Cardiac septum (tissue), 1 donor: ENCODE measurements at regions not wholly inside any gene's neighbourhood (a gene's known extent, or its start where the extent isn't known, plus 50 kb on each side); places are given as distances from the start of the nearest gene placed in this dataset.
"Not testable (repeated sequence)": the region's sequence is repeated elsewhere in the genome, so short reads cannot be mapped to it uniquely, and the experiment has no call there.

Source experiments
- DNase-seq: peaks from one replicate; pipeline ENCODE4 v3.0.0-alpha.2; 2020; ENCODE audit warnings: low spot score
- intact Hi-C: fragments of 100-400 bp; cut with DNase I; formaldehyde crosslinking; loops from one replicate; pipeline ENCODE4 v1.14.0; 2022
- donor health status: DM: no; HTN: no; CAD: no.

DNA sequence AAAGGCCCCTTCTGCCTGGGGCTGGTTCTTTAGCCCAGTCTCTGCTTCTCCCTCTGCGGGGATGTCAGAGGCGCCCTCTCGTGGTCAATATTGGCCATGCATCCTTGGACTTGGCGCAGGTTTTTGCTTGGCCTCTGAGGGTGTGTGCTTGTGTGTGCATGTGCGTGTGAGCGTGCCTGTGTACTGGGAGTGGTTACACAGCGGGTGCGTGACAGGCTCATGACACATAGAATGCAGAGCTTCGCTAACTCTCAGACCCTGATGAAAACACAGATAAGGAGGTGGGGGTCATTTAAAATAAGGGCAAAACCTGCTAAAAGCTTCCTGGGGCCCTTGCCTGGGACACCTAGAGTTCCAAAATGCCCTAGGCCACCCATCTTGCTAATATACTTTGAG lies 160.9 kb downstream of the SMAD6 start:
- intact Hi-C loops = no loop called here
- peak; percentile 88 for DNase-seq

DNA sequence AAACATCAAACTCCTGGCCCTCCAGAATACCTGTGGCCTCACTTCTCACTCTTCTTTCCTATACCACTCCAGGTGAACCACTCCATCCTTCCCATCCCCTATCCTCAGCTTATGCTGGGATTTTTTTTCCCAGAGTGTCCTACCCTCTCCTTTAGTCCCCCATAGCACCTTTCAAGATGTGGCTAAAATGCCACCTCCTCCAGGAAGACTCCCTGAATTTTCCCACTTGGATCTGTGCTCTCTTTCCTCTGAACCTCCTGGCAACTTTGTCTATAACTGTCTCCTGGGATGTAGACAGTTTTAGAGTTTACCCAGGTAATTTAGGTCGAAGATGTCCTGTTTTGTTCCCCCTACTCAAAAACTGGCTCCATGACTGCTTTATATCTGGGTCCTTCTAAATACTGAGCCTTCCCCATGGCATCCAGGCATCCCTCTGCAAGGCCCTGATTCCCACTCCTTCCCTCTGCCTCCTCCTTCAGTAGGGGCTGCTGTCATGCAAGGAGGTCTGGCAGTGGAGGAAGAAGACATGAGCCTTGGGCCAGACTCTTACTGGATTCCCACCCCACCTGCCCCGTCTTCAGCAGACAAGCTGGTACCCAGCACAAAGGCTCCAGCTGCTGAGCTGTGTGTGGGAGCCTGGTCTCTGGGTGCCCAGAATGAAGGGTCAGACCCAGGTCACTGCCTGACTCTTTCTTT lies 161.5 kb downstream of the SMAD6 start:
- intact Hi-C loops = no loop called here
- peak; percentile 63 for DNase-seq

DNA sequence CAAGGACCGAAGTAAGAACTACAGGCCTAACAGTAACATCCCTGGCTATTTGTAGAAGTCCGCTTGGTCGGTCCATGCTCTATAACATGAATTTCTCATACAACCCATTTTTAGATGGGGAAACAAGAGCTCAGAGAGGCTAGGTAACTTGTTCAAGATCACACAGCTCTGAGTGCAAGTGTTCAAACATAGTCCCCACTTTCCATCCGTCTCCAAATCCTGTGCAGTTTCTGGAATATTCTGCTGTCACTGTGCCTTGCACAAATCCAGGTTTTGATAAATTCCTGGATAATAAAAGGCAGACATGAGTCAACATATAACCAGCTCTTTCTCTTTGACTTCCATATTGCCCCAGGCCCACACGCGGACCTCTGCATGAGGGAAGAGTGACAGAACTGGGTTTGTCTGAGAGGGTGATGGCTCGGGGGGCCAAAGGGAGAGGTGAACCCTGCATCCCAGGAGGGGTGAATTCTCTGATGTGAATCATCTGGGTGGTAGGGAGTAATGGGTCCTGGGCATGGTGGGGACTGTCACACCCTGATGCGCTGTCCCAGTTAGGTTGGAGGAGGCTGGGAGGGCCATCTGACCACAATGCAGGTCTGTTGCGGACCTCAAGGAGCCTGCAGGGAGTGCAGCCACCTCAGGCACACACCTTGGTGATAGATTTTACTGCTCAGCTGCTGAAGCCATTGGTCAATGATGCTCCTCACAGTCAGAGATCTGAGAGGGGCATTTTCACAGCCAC lies 162.2 kb downstream of the SMAD6 start:
- peak; percentile 53 for DNase-seq
- intact Hi-C loops = no loop called here

DNA sequence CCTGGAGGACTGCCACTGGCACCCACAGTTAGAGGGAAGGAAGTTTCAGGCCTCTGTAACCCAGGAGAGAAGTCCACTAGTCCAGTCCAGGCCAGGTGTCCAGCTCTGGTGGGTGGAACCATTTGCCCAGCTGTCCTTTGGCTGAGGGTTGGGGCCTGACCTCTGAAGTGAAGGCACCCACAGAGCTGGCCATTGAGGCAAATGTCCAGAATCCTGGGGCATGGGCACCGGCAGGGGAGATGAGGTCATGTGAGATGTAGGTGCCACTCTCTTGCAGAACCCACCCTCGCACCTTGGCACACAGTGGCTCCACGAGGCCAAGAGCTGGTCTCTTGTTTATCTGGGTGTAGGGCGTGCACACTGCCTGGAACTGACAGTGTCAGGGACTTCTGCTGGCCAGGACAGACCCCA lies 162.8 kb downstream of the SMAD6 start:
- intact Hi-C loops = no loop called here
- peak; percentile 38 for DNase-seq

DNA sequence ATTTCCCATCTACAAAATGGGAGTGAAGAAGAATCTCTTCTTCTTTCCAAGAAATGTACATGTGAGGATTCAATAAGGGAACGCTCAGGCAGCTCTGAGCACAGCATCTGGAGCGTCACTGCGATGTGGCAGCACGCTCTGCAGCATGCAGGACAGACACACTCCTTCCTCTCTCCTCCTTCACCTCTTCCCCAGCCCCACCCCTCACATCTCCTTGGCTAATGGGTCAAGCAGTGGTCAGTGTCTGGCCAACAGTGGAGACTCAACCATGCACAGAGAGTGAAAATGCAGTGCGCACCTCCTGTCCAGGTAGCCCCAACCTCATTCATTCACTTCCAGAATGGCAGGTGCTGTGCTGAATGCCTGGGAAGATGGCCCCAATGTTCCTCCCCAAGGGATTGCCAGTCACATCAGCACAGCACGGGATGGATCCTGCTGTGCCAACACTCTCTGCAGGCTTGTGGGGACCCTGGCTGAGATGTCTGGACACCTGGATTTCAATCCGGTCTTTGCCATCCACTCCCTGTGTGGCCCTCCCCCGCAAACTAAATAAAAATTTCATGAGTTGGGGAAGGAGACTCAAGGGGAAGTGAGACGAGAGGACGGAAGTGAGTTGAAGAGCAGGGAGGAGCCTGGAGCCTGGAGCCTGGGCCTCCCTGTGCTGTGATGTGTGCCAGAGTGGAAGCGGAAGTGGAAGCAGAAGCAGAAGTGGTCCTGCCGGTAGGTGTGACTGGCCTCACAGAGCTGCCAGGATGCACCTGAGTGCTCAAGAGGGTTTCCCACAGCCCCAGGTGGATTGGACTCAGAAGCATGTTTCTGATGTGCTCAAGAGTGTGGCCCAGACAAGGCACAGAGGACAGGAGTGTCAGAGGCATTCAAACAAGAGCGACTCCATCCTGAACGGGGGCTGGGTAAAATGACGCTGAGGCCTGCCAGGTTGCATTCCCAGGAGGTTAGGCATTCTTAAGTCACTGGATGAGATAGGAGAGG lies 163.9 kb downstream of the SMAD6 start:
- DNase-seq = peak; percentile 77
- intact Hi-C loops = no loop called here

DNA sequence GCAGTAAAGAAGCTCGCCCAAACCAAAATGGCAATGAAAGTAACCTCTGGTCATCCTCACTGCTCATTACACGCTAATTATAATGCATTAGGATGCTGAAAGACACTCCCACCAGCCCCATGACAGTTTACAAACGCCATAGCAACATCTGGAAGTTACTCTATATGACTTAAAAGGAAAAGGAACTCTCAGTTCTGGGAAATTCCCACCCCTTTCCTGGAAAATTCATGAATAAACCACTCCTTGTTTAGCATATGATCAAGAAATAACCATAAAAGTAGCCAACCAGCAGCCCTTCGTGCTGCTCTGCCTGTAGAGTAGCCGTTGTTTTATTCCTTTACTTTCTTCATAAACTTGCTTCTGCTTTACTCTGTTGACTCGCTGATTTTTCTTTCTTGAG lies 164.6 kb downstream of the SMAD6 start:
- peak; percentile 9 for DNase-seq
- intact Hi-C loops = no loop called here

DNA sequence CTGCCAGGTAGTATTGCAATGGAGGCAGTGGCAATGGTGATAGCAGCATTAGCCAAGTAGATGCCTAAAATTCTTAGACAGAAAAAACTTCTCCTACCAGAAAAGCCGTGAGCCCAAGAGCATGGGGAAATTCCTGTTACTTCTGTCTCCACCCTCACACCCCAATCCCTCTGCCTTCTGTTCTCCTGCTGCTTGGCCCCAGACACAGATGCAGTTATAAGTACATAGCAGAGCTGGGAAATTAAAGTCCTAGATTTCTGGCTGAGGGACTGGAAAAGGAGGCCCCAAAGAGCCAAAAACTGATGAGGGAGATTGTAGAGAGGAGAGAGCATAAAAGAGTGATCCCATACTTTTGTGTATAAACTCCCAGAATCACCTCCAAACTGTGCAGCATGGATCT lies 166.9 kb downstream of the SMAD6 start:
- intact Hi-C loops = no loop called here
- no peak for DNase-seq

DNA sequence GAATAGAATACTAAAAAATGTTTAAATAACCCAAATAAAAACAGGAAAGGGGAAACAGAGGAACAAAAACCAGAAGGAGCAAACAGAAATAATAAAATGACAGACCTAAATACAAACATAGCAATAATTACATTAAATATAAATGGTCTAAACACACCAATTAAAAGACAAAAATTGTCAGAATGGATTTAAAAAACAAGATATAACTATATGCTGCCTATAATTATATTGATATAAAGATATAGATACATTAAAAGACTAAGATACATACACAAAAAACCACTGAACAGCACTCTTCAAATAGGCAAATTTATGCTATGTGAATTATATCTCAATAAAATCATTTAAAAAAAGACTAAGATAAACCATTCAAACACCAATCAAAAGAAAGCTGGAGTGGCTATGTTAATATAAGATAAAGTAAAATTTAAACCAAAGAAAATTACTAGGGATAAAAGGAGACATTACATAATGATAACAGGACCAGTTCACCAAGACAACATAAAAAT lies 168.9 kb downstream of the SMAD6 start:
- no peak for DNase-seq
- intact Hi-C loops = no loop called here

DNA sequence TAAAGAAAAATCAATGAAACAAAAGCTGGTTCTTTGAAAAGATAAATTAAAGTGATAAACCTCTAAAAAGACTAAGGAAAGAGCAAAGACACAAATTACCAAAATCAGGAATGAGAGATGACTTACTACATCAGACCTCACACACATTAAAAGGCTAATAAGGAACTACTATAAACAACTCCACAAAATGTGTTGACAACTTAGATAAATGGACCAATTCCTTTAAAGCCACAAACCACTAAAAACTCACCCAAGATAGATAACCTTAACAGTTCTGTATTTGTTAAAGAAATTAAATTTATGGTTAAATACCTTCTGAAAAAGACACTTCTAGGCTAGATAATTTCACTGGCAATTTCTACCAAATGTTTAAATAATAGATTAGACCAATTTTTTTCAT lies 170.4 kb downstream of the SMAD6 start:
- no peak for DNase-seq
- intact Hi-C loops = no loop called here

DNA sequence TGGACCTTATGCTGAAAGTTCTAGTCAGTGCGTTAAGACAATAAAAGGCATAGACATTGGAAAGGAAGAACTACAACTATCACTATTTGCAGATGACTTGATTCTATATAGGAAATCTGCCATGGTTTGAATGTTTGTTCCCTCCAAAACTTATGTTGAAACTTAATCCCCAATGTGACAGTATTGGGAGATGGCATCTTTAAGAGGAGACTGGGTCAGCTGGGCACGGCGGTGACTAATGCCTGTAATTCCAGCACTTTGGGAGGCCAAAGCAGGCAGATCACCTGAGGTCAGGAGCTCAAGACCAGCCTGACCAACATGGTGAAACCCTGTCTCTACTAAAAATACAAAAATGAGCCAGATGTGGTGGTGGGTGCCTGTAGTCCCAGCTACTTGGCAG lies 171.3 kb downstream of the SMAD6 start:
- intact Hi-C loops = not testable (repeated sequence)
- peak; percentile 4 for DNase-seq

DNA sequence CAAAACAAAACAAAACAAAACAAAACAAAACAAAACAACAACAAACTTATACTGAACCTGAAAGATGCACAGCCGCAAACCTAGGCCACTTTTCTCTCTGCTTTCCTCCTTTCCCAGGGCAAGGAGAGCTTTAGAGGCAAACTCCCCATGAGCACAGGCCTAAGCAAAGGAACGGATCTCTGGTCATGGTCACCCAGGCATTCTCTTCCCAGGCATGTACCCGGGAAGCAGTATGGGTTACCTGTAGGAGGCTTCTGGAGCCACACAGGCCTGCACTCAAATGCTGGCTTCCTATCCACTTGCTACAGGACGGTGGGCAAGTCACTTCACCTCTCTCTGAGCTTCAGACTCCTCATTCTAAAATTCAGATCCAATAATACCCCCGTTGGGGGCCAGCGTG lies 171.8 kb downstream of the SMAD6 start:
- intact Hi-C loops = no loop called here
- DNase-seq = peak; percentile 41

DNA sequence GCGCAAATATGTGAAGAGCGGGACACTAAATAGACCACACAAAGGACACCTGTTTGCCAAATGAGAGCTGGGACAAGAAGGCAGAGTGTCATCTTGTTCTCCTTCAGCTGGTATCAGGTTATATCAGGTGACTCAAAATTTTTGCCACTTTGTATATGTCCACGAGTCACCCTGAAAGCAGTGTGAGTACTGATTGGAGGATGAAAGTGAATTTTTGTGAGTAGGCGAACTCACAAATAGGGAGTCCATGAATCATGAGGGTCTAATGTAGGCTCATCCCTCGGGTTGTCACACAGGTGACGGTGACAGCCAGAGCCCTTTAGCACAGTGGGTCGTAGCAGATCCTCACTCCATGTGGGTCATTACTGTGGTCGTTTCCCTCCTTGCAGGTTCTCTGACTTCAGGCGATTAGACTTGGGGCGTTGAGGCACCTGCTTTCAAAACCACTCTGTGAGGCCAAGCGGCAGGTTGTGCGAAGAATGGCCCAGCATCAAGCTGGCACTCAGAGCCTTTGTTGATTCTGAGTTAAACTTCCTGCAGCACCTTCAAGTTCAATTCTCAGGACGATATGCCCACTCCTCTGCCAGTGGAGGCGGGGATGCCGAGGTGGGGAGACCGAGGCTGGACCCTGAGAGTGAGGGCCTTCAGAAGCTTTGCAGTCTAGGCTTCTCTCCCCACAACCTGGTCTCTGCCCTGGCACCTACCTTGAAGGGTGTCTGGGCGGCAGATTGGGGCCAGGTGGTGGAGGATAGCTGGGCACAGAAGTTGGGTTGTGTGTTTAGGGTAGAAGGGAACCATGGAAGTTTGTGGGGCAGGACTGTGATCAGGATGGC lies 173.8 kb downstream of the SMAD6 start:
- DNase-seq = peak; percentile 22
- intact Hi-C loops = no loop called here

DNA sequence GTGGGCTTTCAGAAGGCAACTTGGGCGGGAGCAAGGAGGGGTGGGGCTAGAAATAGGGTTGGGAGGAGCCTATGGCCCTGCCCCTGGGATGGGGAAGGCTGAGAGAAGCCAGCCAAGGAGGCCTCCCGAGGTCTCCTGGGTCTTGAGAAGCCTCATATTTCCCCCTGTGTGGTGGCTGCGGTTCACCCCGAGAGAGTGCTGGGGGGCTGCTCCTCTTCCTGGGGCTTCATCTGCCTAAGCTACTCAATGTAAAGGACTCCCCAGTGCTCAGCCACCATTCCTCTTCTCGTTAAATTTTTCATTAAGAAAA lies 174.3 kb downstream of the SMAD6 start:
- intact Hi-C loops = no loop called here
- DNase-seq = peak; percentile 70

DNA sequence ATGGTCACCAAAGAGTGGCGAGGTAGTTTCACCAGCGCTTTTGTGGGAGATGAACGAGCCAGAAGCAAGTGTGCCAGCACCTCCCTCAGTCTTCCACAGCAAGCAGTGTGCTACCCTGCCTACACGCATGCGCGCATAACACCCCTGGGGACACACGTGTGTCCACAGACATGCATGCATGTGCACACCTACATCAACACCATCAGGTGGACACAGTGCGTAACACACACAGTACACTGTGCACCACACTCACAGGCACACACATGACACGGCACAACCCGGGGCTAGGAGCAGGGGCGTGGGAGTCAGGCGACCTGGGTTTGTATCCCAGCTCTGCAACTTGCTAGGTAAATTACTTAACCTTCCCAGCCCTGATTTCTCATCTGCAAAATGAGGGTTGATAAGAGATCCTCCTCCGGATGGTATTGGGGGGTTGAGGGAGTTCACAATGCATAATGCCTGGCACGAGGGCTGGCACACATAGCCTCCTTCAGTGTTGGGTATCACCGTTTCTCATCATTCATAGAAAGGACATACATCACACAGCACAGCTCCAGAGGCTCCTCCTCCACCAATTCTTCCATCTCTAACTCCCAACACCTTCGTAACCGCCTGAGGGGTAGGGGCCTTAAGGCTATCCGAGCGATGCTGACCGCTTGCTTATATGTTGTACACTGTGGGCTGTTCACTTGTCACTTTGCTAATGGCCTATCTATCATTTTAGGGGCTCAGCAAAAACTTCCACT lies 174.9 kb downstream of the SMAD6 start:
- intact Hi-C loops = no loop called here
- peak; percentile 66 for DNase-seq

DNA sequence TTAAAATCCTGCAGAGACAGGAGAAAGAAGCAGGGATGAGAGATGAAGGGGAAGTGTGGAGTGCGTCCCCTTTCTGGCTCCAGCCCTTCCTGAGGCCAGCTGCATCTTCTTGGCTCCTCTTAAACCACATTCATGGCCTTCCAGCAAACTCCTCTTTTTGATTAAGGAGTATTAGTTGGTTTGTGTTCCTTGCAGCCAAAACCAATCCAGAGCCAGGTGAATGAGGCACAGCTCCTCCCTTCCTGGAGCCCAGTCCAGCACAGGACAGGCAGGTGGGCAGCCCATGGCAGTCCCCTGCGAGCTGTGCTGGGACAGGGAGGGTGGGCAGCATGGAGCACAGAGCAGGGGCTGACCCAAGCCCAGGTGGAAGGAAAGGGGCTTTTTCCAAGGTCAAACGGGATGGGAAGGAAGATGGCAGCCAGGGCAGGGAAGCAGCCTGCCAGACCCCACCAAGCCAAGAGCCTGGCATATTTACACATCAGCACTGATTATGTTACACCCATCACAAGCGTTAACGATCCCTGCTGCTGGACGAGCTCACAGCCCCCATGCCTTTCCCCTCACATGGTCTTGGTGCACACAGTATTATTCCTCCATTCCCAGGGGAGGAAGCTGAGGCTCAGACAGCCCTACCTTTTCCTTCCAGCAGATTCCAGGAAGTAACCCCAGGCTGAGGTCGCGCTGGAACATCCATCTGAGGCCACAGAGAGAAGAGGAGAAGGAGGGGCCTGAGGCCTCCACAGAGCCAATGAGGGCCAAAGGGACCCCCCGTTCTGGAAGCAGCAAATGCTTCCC lies 175.6 kb downstream of the SMAD6 start:
- DNase-seq = peak; percentile 72
- intact Hi-C loops = no loop called here

DNA sequence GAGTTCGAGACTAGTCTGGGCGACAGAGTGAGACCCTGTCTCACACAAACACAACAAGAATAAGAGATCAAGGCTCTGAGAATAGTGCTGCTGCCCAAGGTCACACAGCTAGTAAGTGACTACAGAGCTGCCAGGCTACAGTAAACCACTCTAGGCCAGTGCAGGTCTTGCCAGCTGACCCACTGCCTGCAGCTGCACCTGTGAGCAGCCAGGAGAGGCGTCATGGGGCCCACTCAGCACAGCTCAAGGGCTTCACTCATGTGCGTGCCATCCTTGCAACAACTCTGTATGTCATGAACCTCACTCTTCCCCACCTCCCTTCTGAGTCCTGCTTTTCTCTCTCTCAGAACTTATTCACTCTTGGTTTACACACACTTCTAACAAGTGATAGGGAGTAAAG lies 176.7 kb downstream of the SMAD6 start:
- peak; percentile 47 for DNase-seq
- intact Hi-C loops = no loop called here

DNA sequence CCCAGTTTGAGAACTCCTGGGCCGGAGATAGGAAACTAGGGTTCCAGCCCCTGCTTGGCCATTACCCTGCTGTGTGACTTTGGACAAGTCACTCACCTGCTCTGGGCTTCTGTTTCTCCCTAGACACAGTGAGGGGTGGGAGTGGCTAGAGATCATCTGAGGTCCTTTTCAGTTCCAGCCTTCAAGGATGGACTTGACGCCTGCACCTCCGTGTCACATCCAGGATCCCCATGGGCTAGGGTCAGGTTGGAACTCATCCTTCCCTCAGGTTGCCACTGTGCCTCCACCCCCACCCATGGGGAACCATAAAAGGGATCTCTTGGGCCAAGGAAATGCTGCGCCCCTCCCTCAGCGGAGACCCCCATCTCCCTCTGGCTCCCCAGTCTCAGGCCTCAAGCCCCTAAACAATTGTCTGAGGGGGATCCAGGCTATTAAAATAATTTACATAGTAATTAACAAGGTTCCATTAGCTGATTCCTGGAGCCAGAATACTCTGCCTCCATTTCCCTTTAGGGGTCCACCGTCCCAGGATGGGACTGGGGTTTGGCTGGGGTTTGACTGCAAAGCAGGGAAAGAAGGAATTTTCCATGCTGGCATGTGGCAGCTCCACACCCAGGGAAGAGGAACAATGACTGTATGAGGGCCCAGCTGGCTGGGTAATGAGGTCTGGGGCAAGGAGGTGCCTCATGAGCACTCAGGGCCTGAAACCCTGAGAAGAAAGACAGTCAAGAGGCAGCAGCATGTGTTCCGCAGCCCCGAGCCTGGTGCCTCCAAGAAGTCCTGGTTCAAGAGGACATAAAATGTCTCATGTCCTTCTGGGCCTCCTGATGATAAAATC lies 177.7 kb downstream of the SMAD6 start:
- DNase-seq = peak; percentile 33
- intact Hi-C loops = no loop called here
